Fibroblast of pulmonary artery (primary cell): ENCODE measurements at regions not wholly inside any gene's neighbourhood (a gene's known extent, or its start where the extent isn't known, plus 50 kb on each side); places are given as distances from the start of the nearest gene placed in this dataset.

ENCODE experiments used
- DNase-seq: peaks from one replicate; pipeline ENCODE4 v3.0.0-alpha.2; 2010; ENCODE audit warnings: low read depth
- H3K4me3 ChIP-seq: replicated peaks from 2 replicates; pipeline ENCODE4 v1.5.1; 2011; ENCODE audit warnings: low read depth, mild to moderate bottlenecking, control low read depth, low read length, moderate library complexity
- TF ChIP-seq, protein P1 (sequence below): IDR thresholded peaks from 2 replicates; pipeline ENCODE4 v1.5.1; 2011; ENCODE audit warnings: mild to moderate bottlenecking, control low read depth, low read length, inconsistent platforms; ENCODE audit errors: missing control alignments

DNA sequence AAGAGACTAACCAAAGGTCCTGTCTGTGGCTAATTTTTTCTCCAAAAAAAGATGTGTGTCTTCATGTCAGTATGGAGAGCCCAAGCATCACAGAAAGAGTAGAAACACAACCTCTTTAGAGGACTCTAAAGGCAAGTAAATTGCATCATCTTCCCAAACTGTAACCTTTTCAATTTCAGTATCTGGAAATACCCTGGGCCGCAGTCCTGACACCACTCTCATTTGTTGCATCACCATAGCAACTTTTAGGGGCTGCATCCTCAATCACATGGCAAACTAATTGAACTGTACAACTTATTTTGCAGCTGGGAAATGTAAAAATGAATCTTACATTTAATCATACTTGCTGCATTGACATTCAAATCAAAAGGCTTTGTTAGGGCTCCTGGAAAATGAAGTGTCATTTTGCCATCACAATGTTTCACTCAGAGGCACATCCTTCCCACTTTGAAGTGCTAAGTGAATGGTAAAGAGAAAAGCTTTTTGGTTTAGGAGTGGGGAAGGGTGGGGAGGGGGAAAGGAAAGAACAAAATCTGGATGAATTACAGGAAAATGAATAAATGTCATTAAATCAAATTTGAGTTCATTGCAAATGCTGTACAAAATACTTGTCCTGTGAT, 60.6 kb upstream of the GRIA1 start:
- H3K4me3 ChIP-seq, result no peak overlapping the region
- TF ChIP-seq, protein P1, sequence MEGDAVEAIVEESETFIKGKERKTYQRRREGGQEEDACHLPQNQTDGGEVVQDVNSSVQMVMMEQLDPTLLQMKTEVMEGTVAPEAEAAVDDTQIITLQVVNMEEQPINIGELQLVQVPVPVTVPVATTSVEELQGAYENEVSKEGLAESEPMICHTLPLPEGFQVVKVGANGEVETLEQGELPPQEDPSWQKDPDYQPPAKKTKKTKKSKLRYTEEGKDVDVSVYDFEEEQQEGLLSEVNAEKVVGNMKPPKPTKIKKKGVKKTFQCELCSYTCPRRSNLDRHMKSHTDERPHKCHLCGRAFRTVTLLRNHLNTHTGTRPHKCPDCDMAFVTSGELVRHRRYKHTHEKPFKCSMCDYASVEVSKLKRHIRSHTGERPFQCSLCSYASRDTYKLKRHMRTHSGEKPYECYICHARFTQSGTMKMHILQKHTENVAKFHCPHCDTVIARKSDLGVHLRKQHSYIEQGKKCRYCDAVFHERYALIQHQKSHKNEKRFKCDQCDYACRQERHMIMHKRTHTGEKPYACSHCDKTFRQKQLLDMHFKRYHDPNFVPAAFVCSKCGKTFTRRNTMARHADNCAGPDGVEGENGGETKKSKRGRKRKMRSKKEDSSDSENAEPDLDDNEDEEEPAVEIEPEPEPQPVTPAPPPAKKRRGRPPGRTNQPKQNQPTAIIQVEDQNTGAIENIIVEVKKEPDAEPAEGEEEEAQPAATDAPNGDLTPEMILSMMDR, result no peak
- no peak for DNase-seq

DNA sequence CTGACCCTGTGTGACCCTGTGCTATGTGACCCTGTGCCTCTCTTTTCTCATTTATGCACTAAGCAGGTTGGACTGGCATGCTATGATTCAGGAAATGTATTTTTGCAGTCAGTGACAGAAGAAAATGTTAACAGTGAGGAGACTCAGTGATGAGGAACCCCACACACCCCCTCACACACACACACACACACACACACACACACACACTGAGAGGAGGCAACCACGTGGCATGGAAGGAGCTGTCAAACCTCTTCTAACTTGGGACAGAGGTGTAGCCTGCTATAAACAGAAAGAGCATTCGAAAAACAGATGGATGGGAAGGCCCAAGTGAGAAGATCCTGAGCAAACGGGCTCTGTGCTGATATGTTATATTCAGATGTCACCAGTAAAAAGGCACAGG, 57.9 kb upstream of the GRIA1 start:
- TF ChIP-seq, protein P1, result no peak
- no peak overlapping the region for H3K4me3 ChIP-seq
- DNase-seq, result no peak

DNA sequence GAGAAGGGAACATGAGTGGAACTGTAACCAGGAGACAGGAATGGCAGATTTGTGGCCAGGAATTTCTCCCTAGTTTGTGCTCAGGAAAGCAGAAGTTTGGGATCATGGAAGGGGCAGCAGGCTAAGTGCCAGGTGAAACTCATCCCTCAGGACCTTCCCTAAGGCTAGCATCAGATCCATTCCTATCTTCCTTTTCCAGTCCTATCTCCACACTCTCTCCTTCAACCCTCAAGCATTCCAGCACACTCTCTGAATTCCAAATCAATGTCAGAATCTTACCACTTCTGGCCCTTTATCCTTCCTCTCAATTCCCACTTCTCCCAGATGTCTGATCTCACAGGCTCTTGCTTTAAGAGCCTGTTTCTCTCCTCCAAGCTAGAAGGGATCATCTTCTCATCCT, 53.2 kb upstream of the GRIA1 start:
- no peak for DNase-seq
- no peak overlapping the region for H3K4me3 ChIP-seq
- TF ChIP-seq, protein P1, result no peak

DNA sequence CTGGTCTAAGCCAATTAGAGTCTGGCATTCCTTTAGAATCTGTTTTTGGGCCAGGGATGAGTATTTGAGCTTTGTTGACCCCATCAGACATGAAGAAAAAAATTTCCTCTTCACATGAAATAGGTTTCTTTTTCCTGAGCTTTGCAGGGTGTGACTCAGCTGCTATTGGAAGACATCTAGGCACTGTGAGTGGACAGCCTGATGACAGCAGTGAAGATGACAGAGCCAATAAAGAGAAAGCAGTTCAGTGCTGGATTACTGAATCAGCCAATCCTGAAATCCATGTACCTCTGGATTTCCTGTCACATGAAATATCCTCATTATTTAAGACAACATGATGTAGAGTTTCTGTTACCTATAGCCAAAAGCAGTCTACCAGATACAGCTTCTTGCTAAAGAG, 51.3 kb upstream of the GRIA1 start:
- DNase-seq, result no peak
- no peak overlapping the region for H3K4me3 ChIP-seq
- TF ChIP-seq, protein P1, result no peak
